OCI-LY1 (cell line): ENCODE measurements at regions not wholly inside any gene's neighbourhood (a gene's known extent, or its start where the extent isn't known, plus 50 kb on each side); places are given as distances from the start of the nearest gene placed in this dataset.
"Not testable (repeated sequence)": the region's sequence is repeated elsewhere in the genome, so short reads cannot be mapped to it uniquely, and the experiment has no call there.

Experiments
- H2AFZ ChIP-seq: fragments of 200-600 bp; sonication (generic), shearing (Covaris generic); 2 replicates; pipeline ENCODE4 v1.6.0; 2014; ENCODE audit warnings: antibody characterized with exemption, mild to moderate bottlenecking, low read length
- H3F3A ChIP-seq: fragments of 200-600 bp; sonication (generic), shearing (Covaris generic); 2 replicates; pipeline ENCODE4 v1.6.0; 2014; ENCODE audit warnings: mild to moderate bottlenecking, antibody characterized with exemption, low read length, moderate library complexity; ENCODE audit not compliant: insufficient read depth
- H3K27ac ChIP-seq: fragments of 200-600 bp; sonication (generic); 2 replicates; pipeline ENCODE4 v1.5.1; 2014; ENCODE audit warnings: low read length, mixed run types, mild to moderate bottlenecking, low read depth; ENCODE audit not compliant: poor library complexity, severe bottlenecking
- H3K27me3 ChIP-seq: fragments of 200-600 bp; sonication (generic); 2 replicates; pipeline ENCODE4 v1.6.0; 2014; ENCODE audit warnings: antibody characterized with exemption, mild to moderate bottlenecking, low read length, moderate library complexity; ENCODE audit not compliant: insufficient read depth
- H3K36me3 ChIP-seq: fragments of 200-600 bp; sonication (generic); 2 replicates; pipeline ENCODE4 v1.6.1; 2014; ENCODE audit warnings: mild to moderate bottlenecking, antibody characterized with exemption, low read length, moderate library complexity, mixed read lengths; ENCODE audit not compliant: insufficient read depth
- H3K4me1 ChIP-seq: fragments of 200-600 bp; sonication (generic); 2 replicates; pipeline ENCODE4 v1.5.1; 2014; ENCODE audit warnings: mild to moderate bottlenecking, low read length, moderate library complexity; ENCODE audit not compliant: insufficient read depth, severe bottlenecking
- H3K4me2 ChIP-seq: fragments of 200-600 bp; sonication (generic), shearing (Covaris generic); 2 replicates; pipeline ENCODE4 v1.6.1; 2014; ENCODE audit warnings: low read length
- H3K4me3 ChIP-seq: fragments of 200-600 bp; sonication (generic); 2 replicates; pipeline ENCODE4 v1.5.1; 2014; ENCODE audit warnings: low read length, low read depth, mild to moderate bottlenecking, mixed read lengths; ENCODE audit not compliant: poor library complexity, severe bottlenecking
- H3K79me2 ChIP-seq: fragments of 200-600 bp; shearing (Covaris generic); 2 replicates; pipeline ENCODE4 v1.6.1; 2016; ENCODE audit warnings: mixed run types, low read length, mixed read lengths; ENCODE audit not compliant: insufficient read depth
- H3K9ac ChIP-seq: fragments of 200-600 bp; sonication (generic), shearing (Covaris generic); 2 replicates; pipeline ENCODE4 v1.6.1; 2014; ENCODE audit warnings: mild to moderate bottlenecking, low read length, mixed read lengths
- H3K9me2 ChIP-seq: fragments of 200-600 bp; sonication (generic), shearing (Covaris generic); 2 replicates; pipeline ENCODE4 v1.6.1; 2014; ENCODE audit warnings: low read depth, mild to moderate bottlenecking, low read length, mixed read lengths
- H3K9me3 ChIP-seq: fragments of 200-600 bp; shearing (Covaris generic); 2 replicates; pipeline ENCODE4 v1.6.1; 2014; ENCODE audit warnings: low read length, mixed read lengths
- H4K20me1 ChIP-seq: fragments of 200-600 bp; sonication (generic), shearing (Covaris generic); 2 replicates; pipeline ENCODE4 v1.6.0; 2016; ENCODE audit warnings: mild to moderate bottlenecking, low read length; ENCODE audit not compliant: insufficient read depth
- CTCF ChIP-seq: fragments of 200-600 bp; sonication (generic), shearing (Covaris generic); IDR thresholded peaks from 2 replicates; pipeline ENCODE4 v1.5.1; 2017; ENCODE audit warnings: mild to moderate bottlenecking, antibody characterized with exemption, low read length, moderate library complexity, mixed read lengths
- EZH2 ChIP-seq: fragments of 200-600 bp; sonication (generic), shearing (Covaris generic); IDR thresholded peaks from 2 replicates; pipeline ENCODE4 v1.8.0; 2017; ENCODE audit warnings: borderline replicate concordance, mixed run types, mild to moderate bottlenecking, antibody characterized with exemption, low read length, moderate library complexity, mixed read lengths

GRCh38 chr1:208990456-208990855, 593.1 kb upstream of the CAMK1G start:
- TF ChIP-seq EZH2 (no peak), CTCF (no peak)

GRCh38 chr1:208997053-208997452, 586.5 kb upstream of the CAMK1G start:
- not testable (repeated sequence) for H3K9me3 ChIP-seq, H3K27ac ChIP-seq, H3F3A ChIP-seq, H3K79me2 ChIP-seq, H4K20me1 ChIP-seq, H3K9me2 ChIP-seq, H2AFZ ChIP-seq, H3K4me1 ChIP-seq, H3K4me3 ChIP-seq, H3K4me2 ChIP-seq, H3K36me3 ChIP-seq, H3K9ac ChIP-seq, H3K27me3 ChIP-seq

More at GRCh38 chr1:208990456-208990855, 593.1 kb upstream of the CAMK1G start:
- H3K79me2 ChIP-seq, result no peaks in the 10 kb centered on the region
- H4K20me1 ChIP-seq, result no peaks in the 10 kb centered on the region
- H3K4me3 ChIP-seq, result no peak overlapping the region
- H3K4me1 ChIP-seq, result no peaks in the 10 kb centered on the region
- H3K27ac ChIP-seq, result no peak overlapping the region
- no peak overlapping the region for H3K9ac ChIP-seq
- H3K36me3 ChIP-seq, result no peaks in the 10 kb centered on the region
- no peaks in the 10 kb centered on the region for H3F3A ChIP-seq
- no peak overlapping the region for H3K4me2 ChIP-seq
- no peaks in the 10 kb centered on the region for H3K27me3 ChIP-seq
- no peaks in the 10 kb centered on the region for H3K9me2 ChIP-seq
- H3K9me3 ChIP-seq, result no peaks in the 10 kb centered on the region
- no peak overlapping the region for H2AFZ ChIP-seq

GRCh38 chr1:208997726-208998312, 585.7 kb upstream of the CAMK1G start:
- Histone ChIP-seq H3K27me3 (no peaks in the 10 kb centered on the region), H4K20me1 (no peaks in the 10 kb centered on the region), H3K4me3 (no peak overlapping the region), H3K79me2 (no peaks in the 10 kb centered on the region), H3K9me2 (no peaks in the 10 kb centered on the region; the same call in 1 of the 2 replicates), H3K4me2 (no peak overlapping the region), H3K36me3 (no peaks in the 10 kb centered on the region), H3F3A (no peaks in the 10 kb centered on the region), H3K27ac (no peak overlapping the region), H2AFZ (no peak overlapping the region), H3K9ac (no peak overlapping the region), H3K9me3 (no peaks in the 10 kb centered on the region), H3K4me1 (no peaks in the 10 kb centered on the region)
- no peak for TF ChIP-seq CTCF
- TF ChIP-seq EZH2, result no peak

GRCh38 chr1:209008586-209008985, 574.9 kb upstream of the CAMK1G start:
- Histone ChIP-seq H3K9me2 (no peaks in the 10 kb centered on the region), H3K4me1 (no peaks in the 10 kb centered on the region), H3K27ac (no peak overlapping the region), H3K4me3 (no peak overlapping the region), H3K36me3 (no peaks in the 10 kb centered on the region), H4K20me1 (no peaks in the 10 kb centered on the region), H3K4me2 (no peak overlapping the region), H2AFZ (no peak overlapping the region), H3K9me3 (no peaks in the 10 kb centered on the region), H3F3A (no peaks in the 10 kb centered on the region), H3K79me2 (no peaks in the 10 kb centered on the region), H3K27me3 (no peaks in the 10 kb centered on the region), H3K9ac (no peak overlapping the region)
- TF ChIP-seq EZH2 (no peak), CTCF (no peak)
